MM.1S (cell line): ENCODE measurements at regions not wholly inside any gene's neighbourhood (a gene's known extent, or its start where the extent isn't known, plus 50 kb on each side); places are given as distances from the start of the nearest gene placed in this dataset.

Experiments
- CTCF ChIP-seq: fragments of 300-600 bp; sonication (generic); IDR thresholded peaks from 2 replicates; pipeline ENCODE4 v1.5.1; 2016; ENCODE audit warnings: antibody characterized with exemption, low read length, mixed read lengths
- EZH2phosphoT487 ChIP-seq: fragments of 300-600 bp; sonication (generic); IDR thresholded peaks from 2 replicates; pipeline ENCODE4 v1.6.1; 2018; ENCODE audit warnings: antibody characterized with exemption, low read length

- TF ChIP-seq CTCF (no peak), EZH2phosphoT487 (no peak)
These were observed 86.0 kb downstream of the CH25H start for GRCh38 chr10:89120931-89121763.
